GM23338 (cell line): ENCODE measurements at regions not wholly inside any gene's neighbourhood (a gene's known extent, or its start where the extent isn't known, plus 50 kb on each side); places are given as distances from the start of the nearest gene placed in this dataset.
"Not testable (repeated sequence)": the region's sequence is repeated elsewhere in the genome, so short reads cannot be mapped to it uniquely, and the experiment has no call there.

Experiments
- CTCF ChIP-seq, 2 experiments: fragments of 200-600 bp in 1 of 2; sonication (generic) in 1 of 2; conservative IDR thresholded peaks; 2 replicates each; pipeline versions ENCODE4 v1.5.1 to v1.6.1; 2016 to 2017; ENCODE audit warnings: antibody characterized with exemption in 2 of 2, low read depth in 2 of 2, mild to moderate bottlenecking in 2 of 2, moderate library complexity in 1 of 2
- EZH2 ChIP-seq: fragments of 200-600 bp; sonication (generic); IDR thresholded peaks from one replicate; pipeline ENCODE4 v1.8.0; 2017; ENCODE audit warnings: antibody characterized with exemption, mild to moderate bottlenecking, low read depth; ENCODE audit not compliant: unreplicated experiment
- ZNF331 ChIP-seq: fragments of 250-450 bp; sonication (Bioruptor Pico); IDR thresholded peaks from 2 replicates; pipeline ENCODE4 v1.5.0; 2020; ENCODE audit warnings: low read depth, mild to moderate bottlenecking, moderate library complexity

- not testable (repeated sequence) for TF ChIP-seq CTCF (conservative IDR thresholded peaks at IDR 0.05; ENCODE audit: low read depth in 2 of 2); ZNF331 (CRISPR knock-in tag); EZH2
These were observed 1273.0 kb downstream of the FOXD4L5 start for GRCh38 chr9:64012014-64012413.
